Activated CD4-positive, CD25-positive, alpha-beta regulatory T cell treated with anti-CD3 and anti-CD28 coated beads, Interleukin-2, amount 50 U/mL, for 16 hours (primary cell): ENCODE measurements at regions not wholly inside any gene's neighbourhood (a gene's known extent, or its start where the extent isn't known, plus 50 kb on each side); places are given as distances from the start of the nearest gene placed in this dataset.
"Not testable (repeated sequence)": the region's sequence is repeated elsewhere in the genome, so short reads cannot be mapped to it uniquely, and the experiment has no call there.

Experiments
- DNase-seq: peaks from one replicate; pipeline ENCODE4 v3.0.0-alpha.2; 2020; ENCODE audit warnings: low read depth, low spot score

DNA sequence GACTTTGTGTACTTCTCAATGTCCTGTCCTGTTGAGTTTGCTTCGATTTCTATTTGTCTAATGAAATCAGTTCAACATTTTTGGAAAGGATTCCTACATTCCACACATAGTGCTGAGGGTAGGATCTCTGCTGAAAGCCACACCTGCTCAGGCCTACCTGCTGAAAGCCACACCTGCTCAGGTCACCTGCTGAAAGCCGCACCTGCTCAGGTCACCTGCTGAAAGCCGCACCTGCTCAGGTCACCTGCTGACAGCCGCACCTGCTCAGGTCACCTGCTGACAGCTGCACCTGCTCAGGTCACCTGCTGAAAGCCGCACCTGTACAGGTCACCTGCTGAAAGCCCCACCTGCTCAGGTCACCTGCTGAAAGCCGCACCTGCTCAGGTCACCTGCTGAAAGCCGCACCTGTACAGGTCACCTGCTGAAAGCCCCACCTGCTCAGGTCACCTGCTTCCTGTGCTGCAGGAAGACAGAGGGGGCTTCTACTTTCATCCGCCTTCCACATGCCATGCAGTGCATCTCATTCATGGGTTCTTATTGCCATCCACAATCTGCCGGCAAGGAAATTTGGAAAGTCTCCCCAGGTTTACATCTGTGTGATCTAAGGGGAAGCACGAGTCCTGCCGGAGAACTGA lies 340.3 kb downstream of the THBS2 start:
- not testable (repeated sequence) for DNase-seq

DNA sequence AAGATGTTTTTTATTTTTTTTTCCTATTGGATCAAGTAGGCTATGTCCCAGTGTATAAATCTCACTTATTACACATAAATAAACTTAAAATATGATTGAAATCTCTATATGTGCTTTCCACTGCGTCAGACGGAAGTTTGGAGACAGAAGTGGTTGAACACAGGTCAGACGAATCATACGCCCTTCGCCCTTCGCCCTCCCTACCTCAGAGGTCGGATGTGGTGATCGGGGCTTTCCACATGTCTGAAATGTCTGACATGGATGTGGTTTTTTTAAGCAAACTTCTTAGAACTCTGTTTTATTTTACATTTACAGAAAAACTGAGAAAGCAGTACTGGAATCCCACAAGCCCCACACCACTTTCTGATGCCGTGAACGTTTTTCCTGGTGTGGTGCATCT lies 344.4 kb downstream of the THBS2 start:
- DNase-seq = no peak

DNA sequence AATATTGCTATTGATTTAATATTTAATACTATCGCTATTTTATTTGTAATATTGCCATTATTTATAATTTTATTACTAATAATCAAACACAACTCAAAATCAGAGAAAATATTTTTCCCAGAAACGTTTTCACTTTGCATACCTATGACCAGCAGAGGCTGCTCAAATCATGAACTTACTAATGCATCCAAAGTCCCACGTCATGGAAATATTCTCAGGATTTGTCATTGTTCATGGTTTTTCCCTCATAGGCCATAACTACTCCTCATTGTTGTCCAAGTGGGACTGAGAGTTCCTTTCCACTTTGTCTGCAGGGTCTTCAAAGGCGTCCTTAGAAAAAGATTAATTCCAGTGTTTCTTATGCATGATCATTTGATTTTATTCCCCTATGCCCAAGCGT lies 344.8 kb downstream of the THBS2 start:
- DNase-seq = no peak

DNA sequence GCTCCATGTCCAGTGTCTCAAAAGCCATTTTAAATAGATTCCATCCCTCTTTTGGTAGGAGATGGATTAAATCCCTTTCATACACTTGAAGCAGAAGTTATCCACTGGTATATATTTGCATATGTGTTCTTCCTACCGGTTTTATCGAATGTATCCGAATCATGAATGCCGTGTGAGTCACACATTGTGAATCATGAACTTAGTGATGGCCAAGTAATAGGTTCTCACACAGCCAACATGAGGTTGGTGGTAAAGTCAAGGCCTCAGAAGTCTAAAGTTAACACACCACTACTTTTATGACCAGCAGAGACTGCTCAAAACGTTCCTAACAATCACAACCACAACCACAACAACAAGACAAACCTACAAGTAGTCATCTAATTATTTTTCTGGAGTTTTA lies 345.5 kb downstream of the THBS2 start:
- no peak for DNase-seq

DNA sequence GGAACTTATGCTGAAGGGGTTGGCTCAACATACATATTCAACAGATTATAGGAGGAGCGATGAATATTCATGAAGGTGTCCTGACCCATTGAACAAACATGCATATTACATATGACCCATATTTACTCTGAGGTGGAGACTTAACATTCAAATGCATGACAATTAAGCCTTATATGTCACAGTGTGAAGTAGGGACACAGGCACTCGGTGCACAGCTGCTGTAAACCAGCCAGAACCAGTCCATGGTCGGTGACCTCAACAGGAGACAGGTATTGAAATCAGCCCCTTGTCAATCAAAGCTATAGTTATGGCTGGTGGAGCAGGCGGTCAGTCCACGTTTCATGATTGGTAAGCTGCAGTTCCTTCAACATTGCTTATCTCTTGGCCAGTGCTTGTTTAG lies 347.3 kb downstream of the THBS2 start:
- DNase-seq = no peak

DNA sequence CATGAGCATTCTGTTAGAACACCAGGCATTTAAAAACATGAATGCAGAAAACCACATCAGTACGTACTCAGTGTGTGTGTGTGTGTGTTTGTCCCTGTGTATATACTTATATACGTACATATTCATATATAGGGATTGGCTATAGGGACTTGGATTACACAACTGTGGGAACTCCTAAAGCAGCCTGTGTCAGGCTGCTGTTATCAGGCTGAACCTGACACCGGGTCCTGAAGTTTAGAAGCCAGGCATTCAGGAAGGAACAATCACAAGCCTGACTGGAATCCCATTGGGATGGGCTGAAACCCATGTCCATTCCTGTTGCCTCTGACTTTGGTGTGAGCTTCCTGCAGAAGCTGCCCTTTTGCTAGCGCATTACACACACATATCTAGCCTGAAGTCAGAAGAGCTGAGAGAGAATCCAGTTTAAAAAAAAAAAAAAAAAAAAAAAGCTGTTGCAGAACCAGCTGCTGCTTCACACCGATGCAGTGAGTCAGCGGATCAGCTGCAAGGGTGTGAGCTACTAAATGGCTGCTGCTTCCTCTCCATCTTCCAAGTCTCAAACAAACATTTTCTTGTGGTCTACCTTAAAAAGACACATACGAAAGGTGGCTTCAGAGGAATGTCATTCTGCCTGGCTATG lies 348.1 kb downstream of the THBS2 start:
- DNase-seq = no peak

DNA sequence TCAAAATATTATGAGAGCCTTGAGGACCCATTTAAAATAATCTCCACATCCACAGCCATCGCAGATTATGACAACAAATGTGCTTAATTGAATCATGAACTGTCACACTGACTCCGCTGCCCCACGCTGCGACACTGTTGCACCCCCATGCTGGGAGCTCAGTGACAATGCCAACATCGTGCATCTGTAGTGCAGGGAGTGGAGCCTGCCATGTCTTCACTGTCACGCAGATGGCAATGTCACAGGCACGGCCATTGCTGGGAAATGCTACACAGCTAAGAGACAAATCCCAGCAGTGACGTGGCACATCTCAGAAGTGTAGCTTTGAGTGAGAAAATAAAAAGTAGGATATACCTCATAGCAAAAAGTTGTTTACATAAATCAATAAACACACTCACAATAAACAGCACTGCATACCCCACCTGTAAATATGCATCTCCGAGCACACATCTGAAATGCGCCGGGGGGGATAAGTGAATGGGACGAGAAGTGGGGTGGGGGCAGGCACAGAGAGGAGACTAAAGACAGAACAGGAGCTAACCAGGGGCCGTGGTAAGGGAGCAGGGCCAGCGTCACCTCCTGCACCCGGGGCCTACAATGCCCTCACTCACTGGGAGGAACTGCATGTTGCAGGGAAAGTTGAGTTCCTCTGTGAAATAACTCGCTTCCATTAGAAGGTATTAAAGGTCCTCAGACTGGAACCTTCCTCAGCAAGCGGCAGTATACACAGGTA lies 349.9 kb downstream of the THBS2 start:
- no peak for DNase-seq

DNA sequence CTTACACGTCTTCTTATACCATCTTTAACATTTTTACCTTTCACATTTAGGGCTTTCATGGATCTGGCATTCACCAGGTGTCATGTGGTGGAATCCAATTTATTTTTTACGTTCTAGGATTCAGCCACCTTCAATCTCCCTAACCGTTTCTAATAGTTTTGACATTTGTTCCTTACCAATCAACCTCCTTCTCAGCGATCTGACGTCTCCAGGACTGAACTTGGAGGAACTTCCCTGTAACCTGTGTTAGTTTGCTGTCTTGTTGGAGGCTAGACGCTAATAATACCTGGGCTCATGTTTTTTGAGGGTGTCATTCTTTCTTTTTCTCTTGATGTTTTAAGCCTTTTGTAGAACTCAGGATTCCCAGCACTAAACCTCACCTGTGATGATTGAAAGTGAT lies 351.6 kb downstream of the THBS2 start:
- no peak for DNase-seq

DNA sequence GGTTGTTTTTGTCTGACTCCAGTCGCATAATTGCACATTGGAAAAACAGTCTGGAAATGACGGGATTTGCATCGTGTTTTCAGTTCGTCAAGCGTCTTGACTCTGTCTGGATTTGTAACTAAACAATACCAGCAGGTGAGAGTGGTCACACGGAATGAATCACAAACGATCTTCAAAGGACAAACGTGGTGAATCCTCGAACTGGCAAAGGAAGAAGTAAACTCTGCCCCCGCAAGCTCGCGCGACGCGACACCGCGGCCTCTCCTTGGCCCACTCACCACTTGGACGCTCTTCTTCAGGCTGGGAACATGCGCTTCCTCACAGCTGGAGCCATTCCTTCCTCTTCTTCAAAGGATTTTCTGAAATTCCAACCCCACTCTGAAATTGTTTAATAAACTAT lies 352.6 kb downstream of the THBS2 start:
- no peak for DNase-seq

DNA sequence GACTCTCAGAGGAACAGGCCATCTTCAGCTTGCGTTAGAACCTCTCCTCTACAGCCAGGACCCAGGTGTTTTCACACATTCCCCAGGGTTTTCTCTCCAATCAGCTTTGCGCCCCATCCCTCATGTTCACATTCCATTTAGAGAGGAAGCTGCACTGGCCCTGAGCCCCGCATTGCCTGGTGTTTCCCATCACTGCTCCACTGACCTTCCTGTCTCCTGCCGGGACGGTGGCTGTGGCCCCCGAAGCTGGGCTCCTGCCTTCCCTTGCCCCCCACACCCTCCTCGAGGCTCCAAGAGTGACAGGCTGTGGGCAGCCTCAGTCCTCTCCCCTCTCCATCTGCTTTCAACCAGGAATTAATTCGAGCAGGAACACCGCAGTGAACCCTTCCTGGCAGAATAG lies 357.3 kb downstream of the THBS2 start:
- DNase-seq = no peak

DNA sequence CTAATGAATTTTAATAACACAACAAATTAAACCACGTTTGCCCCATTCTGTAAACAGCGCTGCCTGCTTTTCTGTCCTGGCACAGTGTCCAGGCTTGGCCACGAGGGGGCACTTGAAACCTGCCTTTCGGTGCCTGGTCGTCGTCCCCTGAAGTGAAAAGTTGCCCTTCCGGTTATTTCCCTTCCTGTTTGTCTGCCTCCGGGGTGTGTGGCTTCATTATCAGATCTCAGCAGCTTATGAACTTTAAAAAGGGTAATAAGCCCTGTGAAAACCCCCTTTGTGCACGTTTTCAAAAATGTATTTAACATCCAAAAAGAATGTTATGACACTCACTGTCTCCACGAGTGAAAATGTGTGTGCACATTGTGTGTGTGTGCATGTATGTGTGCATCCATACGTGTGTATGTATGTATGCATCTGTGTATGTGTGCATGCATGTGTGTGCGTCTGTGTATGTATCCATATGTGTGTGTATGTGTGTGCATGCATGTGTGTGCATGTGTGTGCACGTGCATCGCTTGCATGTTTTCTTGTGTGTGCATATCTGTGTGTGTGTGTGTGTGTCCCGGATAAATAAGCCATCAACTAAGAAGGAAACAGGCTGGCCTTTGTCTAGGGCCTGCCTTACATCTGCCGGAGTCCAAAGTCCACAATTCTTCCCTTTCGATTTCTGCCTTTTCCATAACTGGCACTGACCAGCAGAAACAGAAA lies 358.4 kb downstream of the THBS2 start:
- DNase-seq = peak; percentile 44

DNA sequence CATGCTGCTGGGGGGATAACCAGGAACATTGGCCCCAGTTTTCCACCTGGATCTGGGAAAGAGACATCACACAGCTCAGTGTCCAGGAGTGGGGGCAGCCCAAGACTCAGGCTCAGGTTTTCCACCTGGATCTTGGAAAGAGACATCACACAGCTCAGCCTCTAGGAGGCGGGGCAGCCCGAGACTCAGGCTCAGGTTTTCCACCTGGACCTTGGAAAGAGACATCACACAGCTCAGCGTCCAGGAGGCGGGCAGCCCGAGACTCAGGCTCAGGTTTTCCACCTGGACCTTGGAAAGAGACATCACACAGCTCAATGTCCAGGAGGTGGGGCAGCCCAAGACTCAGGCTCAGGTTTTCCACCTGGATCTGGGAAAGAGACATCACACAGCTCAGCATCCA lies 361.6 kb downstream of the THBS2 start:
- DNase-seq = no peak

DNA sequence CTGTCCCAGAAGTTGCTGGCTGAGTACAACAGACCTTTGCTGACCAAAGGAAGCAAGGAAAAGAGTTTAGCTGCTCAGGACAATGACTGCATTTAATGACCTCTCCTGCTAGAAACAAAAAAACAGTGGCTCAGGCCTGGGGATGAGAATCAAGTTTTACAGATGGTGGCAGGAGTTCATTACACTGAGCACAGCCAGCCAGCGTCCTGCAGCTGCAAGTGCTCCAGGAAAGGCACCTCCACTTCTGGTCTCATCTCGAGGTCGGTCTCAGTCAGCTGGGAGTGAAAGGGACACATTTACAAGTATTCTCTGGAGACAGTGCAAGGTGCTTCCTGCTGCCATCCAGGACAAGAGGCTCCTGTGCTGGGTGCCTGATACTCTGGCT lies 362.7 kb downstream of the THBS2 start:
- DNase-seq = no peak

DNA sequence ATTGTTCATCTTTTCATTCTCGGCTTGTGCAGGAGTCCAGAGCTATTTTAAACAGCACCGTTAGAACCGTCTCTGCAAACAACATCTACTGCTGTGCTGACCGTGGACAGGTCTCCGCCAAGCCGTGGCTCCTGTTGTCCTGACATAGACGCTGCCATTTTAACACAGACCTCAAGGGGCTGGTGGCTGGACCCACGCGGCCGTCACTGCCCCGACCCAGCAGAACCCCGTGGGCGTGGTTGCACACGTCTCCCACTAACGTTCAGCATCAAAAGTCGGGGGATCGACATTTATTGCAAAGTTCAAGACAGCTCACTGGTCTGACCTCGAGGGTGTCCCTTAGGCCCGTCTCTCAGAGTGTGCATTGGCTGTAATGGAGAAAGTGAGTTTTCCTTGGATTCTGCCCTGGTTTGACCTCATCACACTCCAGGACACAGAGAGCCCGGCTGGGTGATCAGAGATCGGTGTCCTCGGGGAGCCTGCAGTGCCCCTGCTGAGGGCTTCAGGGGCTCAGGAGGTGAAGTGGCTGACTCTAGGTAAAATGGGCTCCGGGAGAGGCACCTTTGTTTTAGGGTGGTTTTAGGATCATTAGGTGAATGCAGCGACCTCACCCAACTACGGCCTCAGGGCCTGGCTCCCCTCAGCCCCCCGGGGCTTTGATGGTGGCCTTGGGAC lies 363.2 kb downstream of the THBS2 start:
- DNase-seq = no peak

DNA sequence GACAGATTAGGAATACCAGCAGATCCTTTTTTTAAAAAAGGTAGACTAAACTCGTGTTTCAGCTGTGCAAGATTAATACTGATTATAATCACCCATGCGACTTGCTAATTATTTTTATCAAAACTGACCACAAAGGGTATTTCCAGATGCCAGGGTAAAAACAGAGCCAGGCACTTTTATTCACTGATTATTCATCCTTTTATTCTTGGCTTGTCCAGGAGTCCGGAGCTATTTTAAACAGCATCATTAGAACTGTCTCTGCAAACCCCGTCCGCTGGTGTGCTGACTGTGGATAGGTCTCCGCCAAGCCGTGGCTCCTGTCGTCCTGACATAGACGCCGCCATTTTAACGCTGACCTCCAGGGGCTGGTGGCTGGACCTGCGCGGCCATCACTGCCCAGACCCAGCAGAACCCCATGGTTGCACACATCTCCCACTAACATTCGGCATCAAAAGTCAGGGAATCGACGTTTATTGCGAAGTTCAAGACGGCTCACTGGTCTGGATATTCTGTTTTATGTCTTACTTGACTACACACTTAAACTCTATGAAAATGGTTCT lies 364.8 kb downstream of the THBS2 start:
- DNase-seq = no peak

DNA sequence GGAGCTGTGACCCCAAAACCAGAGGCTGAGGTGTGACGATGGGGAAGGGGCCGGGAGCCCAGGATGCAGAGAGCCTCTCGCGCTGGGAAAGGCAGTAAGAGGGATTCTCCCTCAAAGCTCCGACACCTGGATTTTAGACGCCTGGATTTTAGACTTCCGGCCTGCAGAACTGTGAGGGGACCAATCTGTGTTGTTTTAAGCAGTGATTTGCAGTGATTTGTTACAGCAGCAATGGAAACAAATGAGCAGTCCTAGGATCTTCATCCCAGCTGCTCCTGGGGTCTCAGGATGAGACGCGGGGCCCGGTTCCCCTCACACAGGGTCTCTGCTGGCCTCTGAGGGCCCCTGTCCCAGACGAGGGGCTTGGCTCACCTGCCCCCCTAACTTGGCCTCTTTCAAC lies 365.5 kb downstream of the THBS2 start:
- DNase-seq = no peak

DNA sequence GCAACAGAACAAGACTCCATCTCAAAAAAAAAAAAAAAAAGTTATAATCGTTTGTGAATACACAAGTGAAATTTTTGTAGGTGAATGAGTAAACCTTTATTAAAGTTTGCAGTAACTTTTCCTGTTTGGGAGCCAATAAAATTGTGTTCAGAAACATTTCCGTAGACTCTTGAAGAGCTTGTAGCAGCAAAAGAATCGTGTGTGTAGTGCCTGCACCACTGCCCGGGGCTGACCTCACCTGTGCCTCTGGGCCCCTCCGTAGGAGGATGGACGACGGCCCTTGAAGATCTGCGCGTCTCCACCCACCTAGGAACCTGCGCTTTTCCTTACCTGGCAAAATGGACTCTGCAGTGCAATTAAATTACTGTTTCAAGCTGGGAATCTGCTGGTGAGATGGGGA lies 366.0 kb downstream of the THBS2 start:
- no peak for DNase-seq

DNA sequence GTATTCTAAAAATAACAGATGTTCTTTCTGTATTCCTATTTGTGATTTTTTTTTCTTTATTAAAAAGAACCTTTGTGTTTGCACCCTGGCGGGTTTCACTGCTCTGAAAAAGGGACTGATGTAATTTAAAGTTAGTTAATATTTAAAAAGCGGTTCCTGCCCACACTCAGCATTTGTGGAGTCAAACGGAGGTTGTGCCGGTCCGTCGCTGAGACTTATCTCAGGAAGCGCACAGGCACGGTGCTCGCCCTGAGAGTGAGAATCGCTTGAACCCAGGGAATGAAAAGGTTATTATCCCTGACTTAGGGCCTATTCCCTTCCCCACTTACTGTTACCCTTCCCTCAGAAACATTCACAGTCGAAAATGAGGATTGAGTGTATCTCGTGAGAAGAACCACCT lies 366.7 kb downstream of the THBS2 start:
- no peak for DNase-seq

DNA sequence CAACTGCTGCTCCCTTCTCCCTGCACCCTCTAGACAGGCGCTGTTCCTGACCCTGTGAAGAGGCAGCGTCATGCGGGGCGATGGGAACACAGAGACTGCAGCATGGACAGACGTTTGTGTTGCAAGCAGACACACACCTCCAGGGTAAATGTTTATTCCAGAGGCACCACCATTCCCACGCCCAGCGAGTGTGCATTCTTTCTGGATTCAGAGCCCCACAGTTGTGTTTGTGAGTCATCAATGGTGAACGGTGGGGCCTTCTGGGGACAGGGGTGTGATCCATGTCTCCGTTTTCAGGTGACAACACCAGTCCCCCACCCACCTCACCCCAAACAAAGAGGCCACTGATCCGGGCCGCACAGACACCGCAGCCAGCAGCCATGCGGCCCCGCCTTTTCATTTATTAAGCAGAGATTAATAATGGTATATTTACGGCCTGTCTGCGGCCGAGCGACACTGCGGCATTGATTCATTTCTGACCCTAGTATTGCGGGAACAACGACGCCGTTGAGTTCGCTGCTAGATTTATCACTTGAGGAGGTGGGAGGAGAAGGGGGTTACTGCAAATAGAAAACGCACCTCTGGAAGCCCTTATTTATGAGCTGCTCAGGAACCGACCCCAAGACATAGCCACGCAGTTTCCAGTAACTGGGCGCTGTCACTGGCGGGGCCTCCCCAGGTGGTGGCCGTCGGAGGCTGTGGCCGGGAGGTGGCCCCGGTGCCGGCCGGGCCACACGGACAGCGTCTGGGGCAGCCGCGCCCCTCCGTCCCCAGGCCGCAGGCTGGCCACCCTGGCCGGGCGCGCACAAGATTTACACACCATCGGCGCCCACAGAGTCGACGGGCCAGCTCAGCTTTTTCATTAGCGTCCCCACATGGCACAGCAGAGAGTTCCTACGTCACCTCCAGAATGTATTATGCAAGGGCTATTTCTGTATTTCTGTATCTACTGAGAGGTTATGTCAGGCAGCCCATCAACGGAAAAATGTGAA lies 367.6 kb downstream of the THBS2 start:
- DNase-seq = no peak

DNA sequence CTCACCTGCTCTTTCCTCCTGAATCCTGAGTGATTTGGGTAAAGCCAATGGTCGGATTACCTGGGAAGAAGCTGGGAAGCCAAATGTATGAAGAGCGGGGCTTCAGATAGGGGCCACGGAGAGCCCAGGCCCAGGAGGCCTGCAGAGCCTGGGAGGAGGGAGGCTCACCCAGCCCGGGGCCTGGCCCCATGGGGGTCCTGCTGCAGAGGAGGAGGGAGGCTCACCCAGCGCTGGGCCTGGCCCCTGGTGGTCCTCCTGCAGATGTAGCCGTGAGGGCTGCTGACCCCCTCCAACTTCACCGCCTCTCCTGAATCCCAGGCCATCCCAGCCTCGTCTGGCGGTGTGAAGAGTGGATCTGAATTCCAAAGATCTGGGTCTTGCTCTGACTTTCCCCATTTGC lies 368.4 kb downstream of the THBS2 start:
- no peak for DNase-seq
